Vagina (tissue), 2 donors: ENCODE measurements at regions not wholly inside any gene's neighbourhood (a gene's known extent, or its start where the extent isn't known, plus 50 kb on each side); places are given as distances from the start of the nearest gene placed in this dataset.
A peak's percentile ranks its signal among the peaks of the same experiment; 100 is the strongest.
"Not testable (repeated sequence)": the region's sequence is repeated elsewhere in the genome, so short reads cannot be mapped to it uniquely, and the experiment has no call there.

Experiments used
- DNase-seq, 2 donors: peaks; one replicate each; pipeline ENCODE4 v3.0.0-alpha.2; 2017; ENCODE audit errors: extremely low spot score in 2 of 2
- H3K27ac ChIP-seq: fragments of 200-600 bp; sonication (generic); one replicate; pipeline ENCODE4 v1.5.1; 2019
- H3K27me3 ChIP-seq: fragments of 200-600 bp; sonication (generic); one replicate; pipeline ENCODE4 v1.5.1; 2019
- H3K36me3 ChIP-seq, 2 donors: fragments of 200-600 bp; sonication (generic); one replicate each; pipeline ENCODE4 v1.5.1; 2017 to 2019
- H3K4me1 ChIP-seq: fragments of 200-600 bp; sonication (generic); one replicate; pipeline ENCODE4 v1.5.1; 2019
- H3K4me3 ChIP-seq, 2 donors: fragments of 200-600 bp; sonication (generic); 1 replicate in 1 of 2; 2 replicates in 1 of 2; pipeline ENCODE4 v1.5.1; 2016 to 2019
- H3K9me3 ChIP-seq: fragments of 200-600 bp; sonication (generic); one replicate; pipeline ENCODE4 v1.5.1; 2019
- POLR2A ChIP-seq, 2 donors: fragments of 450-650 bp; IDR thresholded peaks; one replicate each; pipeline ENCODE4 v1.6.1; 2017; ENCODE audit warnings: antibody characterized with exemption in 2 of 2, mild to moderate bottlenecking in 2 of 2, moderate library complexity in 2 of 2
- POLR2AphosphoS5 ChIP-seq, 2 donors: sonication (generic); formaldehyde crosslinking; IDR thresholded peaks; one replicate each; pipeline ENCODE4 v1.9.0; 2017; ENCODE audit warnings: antibody characterized with exemption in 2 of 2, mild to moderate bottlenecking in 2 of 2, low read depth in 1 of 2; ENCODE audit not compliant: insufficient read depth in 1 of 2
- intact Hi-C: fragments of 100-400 bp; cut with DNase I; formaldehyde crosslinking; loops from one replicate; pipeline ENCODE4 v1.15.1; 2023
- TF ChIP-seq, protein P1 (sequence below), 3 experiments: fragments of 450-650 bp in 2 of 3; fragments of 200-600 bp in 1 of 3; sonication (generic) in 1 of 3; IDR thresholded peaks; one replicate each; pipeline ENCODE4 v1.5.1; 2017 to 2019; ENCODE audit warnings: antibody characterized with exemption in 3 of 3, mild to moderate bottlenecking in 2 of 3, moderate library complexity in 2 of 3

DNA sequence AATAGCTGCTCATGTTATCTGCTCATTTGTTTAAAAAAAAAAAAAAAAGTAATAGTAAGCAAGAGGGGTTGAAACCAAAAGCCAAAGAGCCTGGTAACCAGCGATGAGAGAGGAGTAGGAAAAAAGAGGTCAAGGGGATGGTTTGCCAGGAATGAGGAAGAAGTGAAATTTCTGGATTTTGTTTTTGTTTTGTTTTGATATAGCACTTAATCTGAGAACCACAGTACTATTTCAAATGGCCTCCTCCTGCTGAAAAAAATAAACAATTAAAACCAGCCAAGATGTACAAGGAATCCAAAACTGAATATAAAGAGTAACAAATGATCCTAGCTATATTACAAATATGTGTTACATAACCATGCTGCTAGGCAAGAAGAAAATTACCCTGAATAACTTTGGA, 213.1 kb downstream of the FGFR2 start:
- Histone ChIP-seq H3K27ac (no peak overlapping the region), H3K4me1 (no peaks in the 10 kb centered on the region), H3K36me3 (no peaks in the 10 kb centered on the region), H3K27me3 (no peaks in the 10 kb centered on the region), H3K9me3 (no peaks in the 10 kb centered on the region), H3K4me3 (no peak overlapping the region)
- intact Hi-C loops, result no loop called here
- no peak for DNase-seq
- TF ChIP-seq POLR2A (IDR thresholded peaks at IDR 0.05) (no peak), POLR2AphosphoS5 (IDR thresholded peaks at IDR 0.05; ENCODE audit: insufficient read depth in 1 of 2, low read depth in 1 of 2) (no peak)
- TF ChIP-seq, protein P1, sequence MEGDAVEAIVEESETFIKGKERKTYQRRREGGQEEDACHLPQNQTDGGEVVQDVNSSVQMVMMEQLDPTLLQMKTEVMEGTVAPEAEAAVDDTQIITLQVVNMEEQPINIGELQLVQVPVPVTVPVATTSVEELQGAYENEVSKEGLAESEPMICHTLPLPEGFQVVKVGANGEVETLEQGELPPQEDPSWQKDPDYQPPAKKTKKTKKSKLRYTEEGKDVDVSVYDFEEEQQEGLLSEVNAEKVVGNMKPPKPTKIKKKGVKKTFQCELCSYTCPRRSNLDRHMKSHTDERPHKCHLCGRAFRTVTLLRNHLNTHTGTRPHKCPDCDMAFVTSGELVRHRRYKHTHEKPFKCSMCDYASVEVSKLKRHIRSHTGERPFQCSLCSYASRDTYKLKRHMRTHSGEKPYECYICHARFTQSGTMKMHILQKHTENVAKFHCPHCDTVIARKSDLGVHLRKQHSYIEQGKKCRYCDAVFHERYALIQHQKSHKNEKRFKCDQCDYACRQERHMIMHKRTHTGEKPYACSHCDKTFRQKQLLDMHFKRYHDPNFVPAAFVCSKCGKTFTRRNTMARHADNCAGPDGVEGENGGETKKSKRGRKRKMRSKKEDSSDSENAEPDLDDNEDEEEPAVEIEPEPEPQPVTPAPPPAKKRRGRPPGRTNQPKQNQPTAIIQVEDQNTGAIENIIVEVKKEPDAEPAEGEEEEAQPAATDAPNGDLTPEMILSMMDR (IDR thresholded peaks at IDR 0.05), result no peak

GRCh38 chr10:121392657-121393056, 205.6 kb downstream of the FGFR2 start:
- Histone ChIP-seq H3K9me3 (no peaks in the 10 kb centered on the region), H3K27me3 (no peaks in the 10 kb centered on the region), H3K4me1 (no peaks in the 10 kb centered on the region), H3K36me3 (no peaks in the 10 kb centered on the region), H3K4me3 (no peak overlapping the region), H3K27ac (no peak overlapping the region)
- no peak for DNase-seq
- intact Hi-C loops, result no loop called here
- TF ChIP-seq, protein P1 (IDR thresholded peaks at IDR 0.05), result no peak
- TF ChIP-seq POLR2AphosphoS5 (IDR thresholded peaks at IDR 0.05; ENCODE audit: insufficient read depth in 1 of 2, low read depth in 1 of 2) (no peak), POLR2A (IDR thresholded peaks at IDR 0.05) (no peak)

DNA sequence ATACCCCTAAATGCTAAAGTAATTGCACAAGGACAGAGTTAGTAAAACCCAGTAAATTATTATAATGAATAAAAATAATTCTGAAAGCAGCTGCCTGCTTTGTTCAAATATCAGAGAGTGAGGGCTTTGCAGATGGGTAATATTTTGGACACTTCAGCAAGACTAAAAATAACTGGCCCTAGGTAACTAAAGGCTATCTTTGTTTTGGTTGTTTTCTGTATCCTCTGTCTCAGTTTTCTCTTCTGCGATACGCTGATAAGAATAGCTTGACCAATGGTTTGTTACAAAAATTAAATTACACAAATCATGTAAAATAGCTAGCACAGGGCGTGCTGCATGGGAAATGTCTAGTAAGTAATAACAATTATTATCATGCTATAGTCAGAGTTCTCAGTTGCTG, 204.7 kb downstream of the FGFR2 start:
- no peak overlapping the region for H3K27ac ChIP-seq
- TF ChIP-seq POLR2AphosphoS5 (IDR thresholded peaks at IDR 0.05; ENCODE audit: insufficient read depth in 1 of 2, low read depth in 1 of 2), result no peak
- TF ChIP-seq POLR2A (IDR thresholded peaks at IDR 0.05), result no peak
- TF ChIP-seq, protein P1 (IDR thresholded peaks at IDR 0.05), result no peak
- intact Hi-C loops, result no loop called here

GRCh38 chr10:121400507-121400906, 197.7 kb downstream of the FGFR2 start:
- H3K4me3 ChIP-seq, H3K4me1 ChIP-seq, H3K27ac ChIP-seq, H3K27me3 ChIP-seq, intact Hi-C loops, H3K36me3 ChIP-seq, H3K9me3 ChIP-seq, DNase-seq: not testable (repeated sequence)

More for the DNA sequence above, 204.7 kb downstream of the FGFR2 start:
- no peak for DNase-seq
- Histone ChIP-seq H3K4me1 (no peaks in the 10 kb centered on the region), H3K27me3 (no peaks in the 10 kb centered on the region), H3K9me3 (no peaks in the 10 kb centered on the region), H3K36me3 (no peaks in the 10 kb centered on the region), H3K4me3 (no peak overlapping the region)

DNA sequence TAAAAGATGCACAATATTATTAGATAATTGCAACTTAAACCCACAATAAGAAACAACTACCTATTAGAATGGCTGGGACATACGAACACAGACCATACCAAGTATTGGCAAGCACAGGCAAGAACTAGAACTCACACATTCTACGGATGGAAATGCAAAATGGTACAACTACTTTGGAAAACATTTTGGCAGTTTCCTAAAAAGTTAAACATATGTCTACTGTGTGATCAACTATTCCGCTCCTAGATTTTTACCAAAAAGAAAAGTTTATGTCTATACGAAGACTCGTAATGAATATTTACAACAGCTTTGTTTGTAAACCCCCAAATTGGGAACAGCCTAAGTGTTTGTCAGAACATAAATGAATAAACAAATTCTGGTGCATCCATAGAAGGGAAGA, 194.7 kb downstream of the FGFR2 start:
- Histone ChIP-seq H3K4me3 (no peak overlapping the region), H3K4me1 (no peaks in the 10 kb centered on the region), H3K9me3 (no peaks in the 10 kb centered on the region), H3K27ac (no peak overlapping the region), H3K27me3 (no peaks in the 10 kb centered on the region), H3K36me3 (no peaks in the 10 kb centered on the region)
- no peak for DNase-seq
- TF ChIP-seq, protein P1 (IDR thresholded peaks at IDR 0.05), result no peak
- TF ChIP-seq POLR2A (IDR thresholded peaks at IDR 0.05) (no peak), POLR2AphosphoS5 (IDR thresholded peaks at IDR 0.05; ENCODE audit: insufficient read depth in 1 of 2, low read depth in 1 of 2) (no peak)
- intact Hi-C loops, result no loop called here

GRCh38 chr10:121404611-121405010, 193.6 kb downstream of the FGFR2 start:
- Histone ChIP-seq H3K27me3 (no peaks in the 10 kb centered on the region), H3K9me3 (no peaks in the 10 kb centered on the region), H3K27ac (no peak overlapping the region), H3K36me3 (no peaks in the 10 kb centered on the region), H3K4me1 (no peaks in the 10 kb centered on the region), H3K4me3 (no peak overlapping the region)
- no peak for TF ChIP-seq POLR2AphosphoS5 (IDR thresholded peaks at IDR 0.05; ENCODE audit: insufficient read depth in 1 of 2, low read depth in 1 of 2)
- TF ChIP-seq, protein P1 (IDR thresholded peaks at IDR 0.05), result no peak
- TF ChIP-seq POLR2A (IDR thresholded peaks at IDR 0.05), result no peak
- peak in 1 of 2 donors; percentile 37 for DNase-seq
- intact Hi-C loops, result no loop called here
